GM12872 (cell line): ENCODE measurements at regions not wholly inside any gene's neighbourhood (a gene's known extent, or its start where the extent isn't known, plus 50 kb on each side); places are given as distances from the start of the nearest gene placed in this dataset.

Experiments
- CTCF ChIP-seq: IDR thresholded peaks from 3 replicates; pipeline ENCODE4 v1.5.1; 2011; ENCODE audit warnings: low read depth, mild to moderate bottlenecking, low read length, moderate library complexity; ENCODE audit not compliant: insufficient read depth

GRCh38 chr13:55705971-55706370, 1434.7 kb upstream of the PRR20A start:
- no peak for TF ChIP-seq CTCF

GRCh38 chr13:55714120-55714519, 1426.6 kb upstream of the PRR20A start:
- TF ChIP-seq CTCF: no peak

GRCh38 chr13:55727683-55728082, 1413.0 kb upstream of the PRR20A start:
- no peak for TF ChIP-seq CTCF

- no peak for TF ChIP-seq CTCF
Measured at GRCh38 chr13:55728247-55728646, 1412.5 kb upstream of the PRR20A start.

GRCh38 chr13:55745828-55746227, 1394.9 kb upstream of the PRR20A start:
- no peak for TF ChIP-seq CTCF

GRCh38 chr13:55761986-55762385, 1378.7 kb upstream of the PRR20A start:
- no peak for TF ChIP-seq CTCF

GRCh38 chr13:55777612-55778011, 1363.1 kb upstream of the PRR20A start:
- TF ChIP-seq CTCF: no peak

- TF ChIP-seq CTCF: no peak
Measured at GRCh38 chr13:55783841-55784240, 1356.9 kb upstream of the PRR20A start.
